SIG-M5 treated with dmso at 0.1 percent for 504 hours (cell line): ENCODE measurements at regions not wholly inside any gene's neighbourhood (a gene's known extent, or its start where the extent isn't known, plus 50 kb on each side); places are given as distances from the start of the nearest gene placed in this dataset.
"Not testable (repeated sequence)": the region's sequence is repeated elsewhere in the genome, so short reads cannot be mapped to it uniquely, and the experiment has no call there.

Experiments
- DNase-seq: peaks from one replicate; lab custom pipeline; 2025; ENCODE audit not compliant: unreplicated experiment; lab: John Stamatoyannopoulos, UW

GRCh38 chr16:13793841-13794409 lies 126.0 kb upstream of the ERCC4 start:
- no peak for DNase-seq

GRCh38 chr16:13795131-13795530 lies 124.8 kb upstream of the ERCC4 start:
- DNase-seq, result no peak

DNA sequence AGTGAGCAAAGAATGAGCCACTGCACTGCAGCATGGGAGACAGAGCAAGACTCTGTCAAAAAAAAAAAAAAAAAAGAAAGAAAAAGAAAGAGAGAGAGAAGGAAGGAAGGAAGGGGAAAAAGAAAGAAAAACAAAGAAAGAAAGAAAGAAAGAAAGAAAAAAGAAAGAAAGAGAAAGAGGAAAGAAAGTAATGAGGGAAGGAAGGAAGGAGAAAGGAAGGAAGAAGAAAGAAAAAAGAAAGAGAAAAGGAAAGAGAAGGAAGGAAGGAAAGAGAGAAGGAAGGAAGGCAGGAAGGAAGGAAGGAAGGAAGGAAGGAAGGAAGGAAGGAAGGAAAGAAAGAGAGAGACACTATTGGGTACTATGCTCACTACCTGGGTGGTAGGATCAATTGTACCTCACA lies 122.2 kb upstream of the ERCC4 start:
- DNase-seq, result no peak

- DNase-seq, result no peak
Observed at GRCh38 chr16:13798211-13798610, 121.7 kb upstream of the ERCC4 start.

DNA sequence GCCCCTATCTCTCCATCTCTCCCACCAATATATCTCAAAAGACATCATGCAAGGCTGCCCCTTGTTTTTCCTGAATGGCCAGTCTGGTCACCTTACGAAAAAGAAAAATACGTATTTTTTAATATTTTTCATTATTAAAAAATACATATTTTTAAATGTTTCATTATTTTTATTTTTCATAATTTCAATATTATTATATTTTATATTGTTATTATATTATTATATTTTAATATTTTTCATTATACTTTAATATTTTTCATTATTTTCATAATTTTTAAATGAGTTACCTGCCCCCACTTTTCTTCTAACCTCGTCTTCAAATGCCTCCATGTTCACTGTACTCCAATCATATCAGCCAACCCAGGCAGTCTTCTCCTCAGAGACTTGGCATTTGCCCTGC lies 116.0 kb upstream of the ERCC4 start:
- no peak for DNase-seq

GRCh38 chr16:13805951-13806350 lies 114.0 kb upstream of the ERCC4 start:
- DNase-seq, result no peak

DNA sequence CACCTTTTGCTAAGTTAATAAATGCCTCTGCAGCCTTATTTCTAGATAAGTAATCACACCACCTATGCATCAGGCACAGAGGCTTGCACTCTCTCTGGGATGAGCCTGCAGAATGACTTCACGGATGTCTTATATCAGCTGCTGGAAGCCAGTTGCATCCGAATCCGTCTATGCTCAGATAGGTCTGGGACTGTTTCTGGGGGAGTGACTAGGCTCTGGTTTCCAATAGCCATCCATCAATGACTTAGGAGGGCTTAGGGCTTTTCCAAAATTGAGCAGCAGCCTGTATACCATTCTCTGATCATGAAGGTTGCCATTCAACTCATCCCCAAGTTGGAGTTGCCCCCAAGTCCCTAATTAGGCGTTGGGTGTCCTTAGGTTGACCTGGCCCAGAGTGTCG lies 113.3 kb upstream of the ERCC4 start:
- DNase-seq, result no peak

DNA sequence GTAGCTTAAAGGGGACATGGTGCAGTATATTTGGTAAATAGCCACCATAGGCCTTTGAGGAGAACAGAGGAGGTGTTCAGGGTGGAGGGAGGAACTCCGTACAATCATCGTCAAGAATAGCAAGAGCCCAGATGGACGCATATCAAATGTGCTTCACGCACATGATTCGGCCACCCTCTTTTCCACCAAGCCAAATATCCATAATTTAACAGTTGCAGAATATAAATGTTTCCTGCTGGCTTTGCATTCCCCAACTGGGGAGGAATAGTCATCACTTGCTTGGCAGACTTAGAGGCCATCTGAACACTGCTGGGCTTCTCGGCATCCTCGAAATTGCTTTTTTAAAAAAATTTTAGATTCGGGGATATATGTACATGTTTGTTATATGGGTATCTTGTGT lies 111.9 kb upstream of the ERCC4 start:
- no peak for DNase-seq

DNA sequence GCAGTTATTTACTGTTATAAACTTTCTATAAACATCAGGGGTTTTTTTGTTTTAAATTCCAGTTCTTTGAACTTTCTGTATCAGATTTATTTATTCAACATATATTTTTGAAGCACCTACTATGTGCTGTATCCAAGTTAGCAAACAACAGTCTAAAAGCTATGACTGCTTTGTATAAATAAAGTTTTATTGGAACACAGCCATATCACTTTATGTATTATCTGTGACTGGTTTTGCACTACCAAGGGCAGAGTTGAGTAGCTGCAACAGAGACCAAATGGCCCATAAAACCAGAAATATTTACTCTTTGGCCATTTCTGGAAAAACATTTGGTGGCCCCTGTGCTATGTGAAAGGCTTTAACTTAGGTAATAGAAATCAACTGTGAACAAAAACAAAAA lies 110.2 kb upstream of the ERCC4 start:
- DNase-seq, result no peak

DNA sequence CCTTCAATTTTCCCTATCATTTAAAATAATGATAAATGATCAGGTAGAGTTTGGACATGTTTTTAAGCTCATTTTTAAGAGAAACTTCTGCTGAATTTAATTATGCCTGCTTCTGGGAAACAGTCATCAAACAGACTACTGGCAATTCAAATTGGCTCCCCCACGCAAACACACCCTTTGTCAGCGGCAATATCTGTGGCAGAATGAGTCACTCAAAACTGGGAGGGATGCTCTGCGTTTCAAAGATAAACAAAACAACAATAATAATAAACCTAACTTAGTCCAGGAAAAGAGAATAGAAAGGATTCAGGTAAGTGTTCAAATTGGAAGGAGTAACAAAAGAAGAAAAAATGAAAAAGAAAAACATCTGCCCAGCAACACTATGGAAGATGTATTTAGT lies 108.1 kb upstream of the ERCC4 start:
- DNase-seq, result no peak

DNA sequence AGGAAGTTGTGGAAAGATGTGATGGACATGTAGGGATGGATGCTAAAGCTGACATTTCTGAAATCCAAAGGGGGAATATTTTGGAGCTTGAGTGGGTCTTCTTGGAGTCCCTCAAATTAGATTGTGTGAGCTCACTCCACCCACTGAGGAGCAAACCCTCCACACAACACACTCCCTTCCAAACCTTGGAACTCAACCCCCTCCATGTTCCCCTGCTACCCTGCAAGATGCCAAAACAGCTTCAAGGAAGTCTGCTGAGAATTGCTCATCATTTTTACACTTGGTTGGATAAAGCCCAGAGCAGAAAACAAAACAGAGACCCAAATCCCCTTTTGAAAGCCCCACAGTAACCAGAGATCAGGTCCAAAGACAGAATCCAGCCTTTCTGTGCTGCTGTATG lies 103.3 kb upstream of the ERCC4 start:
- no peak for DNase-seq

GRCh38 chr16:13823501-13823900 lies 96.5 kb upstream of the ERCC4 start:
- no peak for DNase-seq

- DNase-seq, result no peak
Observed at GRCh38 chr16:13829697-13830299, 90.2 kb upstream of the ERCC4 start.

DNA sequence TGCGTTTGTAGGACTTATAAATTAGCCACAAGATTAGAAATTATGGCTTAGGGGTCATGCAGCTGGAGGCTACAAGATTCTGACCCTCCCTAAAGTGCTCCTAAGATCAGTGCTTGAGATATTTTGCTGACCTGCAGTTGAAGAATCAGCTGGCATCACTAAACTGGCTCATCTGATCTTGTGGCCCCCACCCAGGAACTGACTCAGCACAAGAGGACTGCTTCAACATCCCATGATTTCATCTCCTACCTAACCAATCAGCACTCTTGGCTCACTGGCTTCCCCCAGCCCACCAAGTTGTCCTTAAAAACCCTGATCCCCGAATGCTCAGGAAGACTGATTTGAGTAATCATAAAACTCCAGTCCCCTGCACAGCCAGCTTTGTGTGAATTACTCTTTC lies 86.4 kb upstream of the ERCC4 start:
- no peak for DNase-seq

DNA sequence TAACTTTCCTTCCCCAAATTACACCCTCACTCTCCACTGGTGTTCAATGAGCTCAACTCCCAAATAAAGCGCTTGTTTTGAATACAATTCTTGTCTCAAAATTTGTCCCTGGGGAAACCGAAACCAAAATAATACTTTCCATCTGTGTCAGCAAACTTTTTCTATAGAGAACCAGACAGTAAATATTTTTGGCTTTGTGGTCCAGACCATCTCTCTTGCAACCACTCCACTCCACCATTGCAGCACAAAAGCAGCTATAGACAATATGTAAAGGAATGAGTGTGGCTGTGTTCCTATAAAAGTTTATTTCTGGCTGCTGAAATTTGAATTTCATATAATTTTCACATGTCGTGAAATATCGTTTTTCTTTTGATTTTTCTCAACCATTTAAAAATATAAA lies 84.6 kb upstream of the ERCC4 start:
- no peak for DNase-seq

GRCh38 chr16:13835935-13836730 lies 83.8 kb upstream of the ERCC4 start:
- DNase-seq, result no peak

DNA sequence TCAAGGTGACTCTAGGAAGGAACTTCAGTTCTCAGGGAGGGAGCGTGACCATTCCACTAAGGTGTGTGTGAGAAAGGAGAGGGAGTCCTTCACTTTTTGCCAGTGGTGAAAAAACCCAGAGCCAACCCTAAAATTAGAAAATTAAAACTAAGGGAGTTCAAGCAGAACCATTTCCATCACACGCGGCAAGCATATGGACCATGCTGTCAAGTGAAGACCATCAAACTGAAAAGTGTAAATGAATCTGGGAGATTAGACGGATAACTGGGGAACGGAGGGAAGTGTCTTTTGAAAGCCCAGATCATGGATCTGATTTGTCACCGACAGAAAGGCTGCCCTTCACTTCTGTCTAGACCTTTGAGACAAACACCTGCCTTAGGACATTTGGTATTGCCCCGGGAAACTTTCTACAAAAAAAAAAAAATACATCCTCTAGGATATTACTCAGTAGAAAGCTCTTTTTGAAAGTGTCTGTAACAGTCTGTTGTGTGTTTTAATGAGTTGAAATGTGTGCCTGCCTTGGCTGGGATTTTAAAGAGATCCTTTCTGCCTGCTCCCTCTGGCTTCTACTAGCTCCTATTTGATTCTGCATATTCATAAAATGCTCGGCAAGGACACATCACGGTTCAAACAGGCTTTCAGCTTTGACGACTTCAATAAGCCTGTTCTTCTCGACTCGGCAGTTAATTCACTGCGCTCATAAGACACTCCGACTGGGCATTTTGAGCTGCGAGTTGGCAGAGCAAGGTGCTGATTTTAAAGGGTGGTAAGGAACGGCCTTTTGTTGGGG lies 81.4 kb upstream of the ERCC4 start:
- DNase-seq, result no peak

- DNase-seq, result no peak
Observed at GRCh38 chr16:13839577-13839976, 80.4 kb upstream of the ERCC4 start.

GRCh38 chr16:13845232-13845631 lies 74.7 kb upstream of the ERCC4 start:
- DNase-seq, result no peak

- DNase-seq, result no peak
Observed at GRCh38 chr16:13848795-13849194, 71.2 kb upstream of the ERCC4 start.

GRCh38 chr16:13850173-13850572 lies 69.8 kb upstream of the ERCC4 start:
- DNase-seq, result not testable (repeated sequence)

DNA sequence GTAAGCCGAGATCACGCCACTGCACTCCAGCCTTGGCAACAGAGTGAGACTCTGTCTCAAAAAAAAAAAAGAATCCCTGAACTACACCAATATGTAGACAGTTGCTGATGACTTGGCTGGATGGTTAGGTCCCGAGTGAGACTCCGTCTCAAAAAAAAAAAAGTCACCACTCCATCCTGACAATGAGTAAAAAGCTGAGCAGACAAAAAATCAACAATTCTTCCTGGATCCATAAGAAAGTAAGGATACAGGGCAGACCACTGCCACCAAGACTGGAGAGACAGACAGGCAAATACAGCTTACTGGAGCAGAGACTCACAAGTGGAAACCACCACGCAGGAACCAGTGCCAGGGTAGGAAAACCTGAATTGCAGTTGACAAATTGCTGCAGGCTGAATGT lies 67.1 kb upstream of the ERCC4 start:
- no peak for DNase-seq
